GF-D8 (cell line): ENCODE measurements at regions not wholly inside any gene's neighbourhood (a gene's known extent, or its start where the extent isn't known, plus 50 kb on each side); places are given as distances from the start of the nearest gene placed in this dataset.
"Not testable (repeated sequence)": the region's sequence is repeated elsewhere in the genome, so short reads cannot be mapped to it uniquely, and the experiment has no call there.

ENCODE experiments used
- DNase-seq: peaks from one replicate; lab custom pipeline; 2025; lab: John Stamatoyannopoulos, UW

GRCh38 chr2:221915926-221916325 lies 343.8 kb upstream of the EPHA4 start:
- no peak for DNase-seq

DNA sequence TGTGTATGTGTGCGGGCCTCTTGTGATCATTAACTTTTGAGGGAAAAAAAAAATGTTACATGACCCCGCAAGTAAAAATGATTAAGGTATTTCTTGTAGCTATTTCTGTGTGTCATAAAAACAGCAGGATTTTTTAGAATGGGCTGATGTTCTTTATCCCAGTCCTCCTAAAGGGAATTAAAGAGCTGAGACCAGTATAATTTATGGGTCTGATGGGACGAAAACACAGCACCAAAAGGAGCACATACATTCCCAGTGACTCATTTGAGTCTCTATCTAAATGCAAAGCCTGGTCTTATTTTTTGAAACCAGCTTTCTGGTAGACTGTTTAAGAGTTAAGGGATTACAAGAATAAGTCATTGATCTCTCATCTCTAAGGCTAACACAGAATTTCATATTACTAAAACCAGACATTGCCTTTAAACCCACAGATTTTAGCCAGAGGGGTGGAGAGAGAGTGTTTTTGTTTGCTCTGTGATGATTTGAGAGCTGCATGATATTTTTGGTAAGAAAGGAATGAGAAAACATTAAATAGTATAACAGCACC lies 342.3 kb upstream of the EPHA4 start:
- DNase-seq: no peak

- DNase-seq: no peak
These were observed 339.8 kb upstream of the EPHA4 start for GRCh38 chr2:221911890-221912289.

DNA sequence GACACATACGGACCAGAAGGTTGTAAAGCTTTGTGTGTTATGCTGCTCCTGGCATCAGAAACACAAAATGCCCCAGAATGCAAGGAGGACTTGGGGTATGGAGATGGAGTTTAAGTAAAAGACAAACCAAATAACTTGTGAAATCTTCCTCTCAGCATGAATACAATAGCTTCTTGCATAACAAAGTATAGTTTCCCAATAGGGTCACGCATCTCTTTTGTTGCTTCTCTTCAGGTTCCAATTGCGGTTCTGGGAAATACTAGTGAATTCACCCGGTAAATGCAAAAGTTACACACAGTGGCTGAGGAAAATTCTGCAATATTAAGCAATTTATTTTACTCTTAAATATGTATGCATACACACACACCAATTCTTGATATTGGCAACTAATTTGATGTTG lies 339.2 kb upstream of the EPHA4 start:
- no peak for DNase-seq

- DNase-seq: no peak
These were observed 336.4 kb upstream of the EPHA4 start for GRCh38 chr2:221908518-221908917.

- DNase-seq: no peak
These were observed 325.6 kb upstream of the EPHA4 start for GRCh38 chr2:221897718-221898117.

- DNase-seq: no peak
These were observed 324.5 kb upstream of the EPHA4 start for GRCh38 chr2:221896505-221897151.

DNA sequence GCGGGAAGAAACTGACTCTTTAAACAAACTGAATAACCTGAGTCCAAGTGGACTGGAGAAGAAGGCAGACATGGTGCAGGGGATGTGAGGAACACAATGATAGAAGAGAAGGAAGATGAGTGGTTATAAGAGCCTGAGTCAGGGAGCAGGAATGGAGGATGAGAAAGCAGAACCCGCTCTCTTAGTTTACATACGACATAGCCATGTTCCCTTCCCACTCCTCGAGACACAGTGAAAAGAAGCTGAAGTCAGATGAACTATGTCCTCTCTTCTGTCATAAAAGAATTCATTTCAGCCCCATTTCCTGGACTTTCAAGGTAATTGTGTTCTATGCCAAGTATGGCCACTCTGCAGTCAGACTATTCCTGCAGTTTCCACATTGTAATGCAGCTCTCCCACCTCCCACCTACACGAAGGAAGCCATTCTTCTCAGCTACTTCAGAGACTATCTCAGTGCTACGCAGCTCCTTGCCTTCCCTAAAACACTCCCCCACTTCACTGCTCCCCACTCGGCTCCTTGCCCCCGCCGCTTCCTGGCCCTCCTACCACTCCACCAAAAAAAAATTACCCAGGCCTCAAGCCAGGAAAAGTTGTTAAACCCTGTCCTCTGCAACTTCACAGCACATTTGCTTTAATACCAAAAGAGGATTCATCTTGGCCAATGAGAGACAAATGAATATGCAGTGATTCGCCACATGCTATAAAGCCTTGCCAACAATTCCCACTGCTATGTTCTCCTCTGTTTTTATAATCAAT lies 323.4 kb upstream of the EPHA4 start:
- DNase-seq: no peak

DNA sequence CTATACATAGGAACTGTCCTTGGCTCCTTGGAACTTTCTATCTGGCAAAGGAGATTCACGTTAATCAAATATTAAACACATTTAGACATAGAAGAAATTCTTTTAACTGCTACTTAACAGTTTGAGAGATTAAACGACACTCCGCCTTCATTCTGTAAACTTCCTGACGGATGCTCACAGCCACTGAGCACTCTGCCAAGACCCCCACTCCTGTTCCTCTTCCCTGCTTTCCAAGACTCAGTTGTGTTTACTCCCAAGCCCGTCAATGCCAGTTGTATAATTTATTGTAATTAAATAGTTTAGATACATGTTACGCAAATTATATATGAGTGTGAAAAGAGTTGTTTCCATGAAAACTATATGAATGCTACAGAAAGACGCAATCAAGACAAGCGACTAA lies 321.4 kb upstream of the EPHA4 start:
- DNase-seq: no peak

GRCh38 chr2:221892006-221892405 lies 319.9 kb upstream of the EPHA4 start:
- DNase-seq: not testable (repeated sequence)

- DNase-seq: no peak
These were observed 311.9 kb upstream of the EPHA4 start for GRCh38 chr2:221883976-221884375.

DNA sequence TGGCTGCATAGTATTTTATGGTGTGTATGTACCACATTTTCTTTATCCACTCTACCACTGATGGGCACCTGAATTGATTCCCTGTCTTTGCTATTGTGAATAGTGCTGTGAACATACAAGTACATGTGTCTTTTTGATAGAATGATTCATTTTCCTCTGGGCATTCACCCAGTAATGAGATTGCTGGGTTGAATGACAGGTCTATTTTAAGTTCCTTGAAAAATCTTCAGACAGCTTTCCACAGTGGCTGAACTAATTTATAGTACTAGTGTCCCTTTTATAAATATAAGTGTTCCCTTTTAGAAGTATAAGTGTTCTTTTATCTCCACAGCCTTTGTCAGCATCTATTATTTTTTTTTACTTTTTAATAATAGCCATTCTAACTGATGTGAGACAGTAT lies 303.9 kb upstream of the EPHA4 start:
- no peak for DNase-seq

DNA sequence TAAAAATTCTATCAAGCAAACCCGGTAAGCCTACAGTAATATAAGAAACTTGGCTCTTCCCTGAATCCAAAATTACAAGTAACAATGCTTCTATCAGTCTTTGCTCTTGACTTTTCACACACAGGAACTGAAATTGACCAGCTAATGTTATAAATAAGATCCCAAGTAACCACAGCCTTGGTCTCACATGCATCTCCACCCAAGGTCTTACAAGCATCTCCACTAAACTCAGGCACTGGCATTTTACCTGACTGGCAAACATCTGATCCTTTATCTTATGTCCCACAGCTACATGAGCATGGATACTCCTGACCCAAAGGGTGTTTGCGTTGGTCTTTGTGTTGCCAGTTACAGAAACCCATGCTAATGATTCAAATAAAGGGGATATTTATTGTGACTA lies 302.3 kb upstream of the EPHA4 start:
- DNase-seq: no peak

GRCh38 chr2:221857719-221858118 lies 285.6 kb upstream of the EPHA4 start:
- DNase-seq: no peak

- DNase-seq: no peak
These were observed 281.2 kb upstream of the EPHA4 start for GRCh38 chr2:221853297-221853696.

DNA sequence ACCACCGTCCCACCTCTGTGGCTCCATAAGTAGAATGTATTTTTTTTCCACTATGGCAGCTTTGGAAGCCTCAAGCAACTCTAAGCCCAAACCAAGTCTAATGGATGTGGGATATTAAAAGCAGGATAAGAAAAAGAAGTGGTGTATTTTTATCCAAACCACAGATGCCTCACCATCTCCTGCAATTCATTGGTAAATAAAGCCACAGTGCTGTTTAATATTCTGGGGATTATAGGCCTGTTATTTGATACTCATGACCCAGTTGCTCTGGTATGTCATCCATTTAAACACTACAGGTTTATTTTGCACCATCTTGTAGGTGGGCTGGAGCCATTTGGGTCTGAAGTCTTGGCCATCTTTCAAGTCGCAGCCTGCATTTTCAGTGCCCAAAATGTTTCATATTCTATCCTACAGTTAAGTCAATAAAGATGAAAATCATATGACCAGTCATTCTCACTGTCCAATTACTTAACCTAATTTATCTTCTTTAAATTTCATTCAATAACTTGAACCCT lies 279.5 kb upstream of the EPHA4 start:
- DNase-seq: no peak

GRCh38 chr2:221850076-221850475 lies 278.0 kb upstream of the EPHA4 start:
- DNase-seq: no peak

DNA sequence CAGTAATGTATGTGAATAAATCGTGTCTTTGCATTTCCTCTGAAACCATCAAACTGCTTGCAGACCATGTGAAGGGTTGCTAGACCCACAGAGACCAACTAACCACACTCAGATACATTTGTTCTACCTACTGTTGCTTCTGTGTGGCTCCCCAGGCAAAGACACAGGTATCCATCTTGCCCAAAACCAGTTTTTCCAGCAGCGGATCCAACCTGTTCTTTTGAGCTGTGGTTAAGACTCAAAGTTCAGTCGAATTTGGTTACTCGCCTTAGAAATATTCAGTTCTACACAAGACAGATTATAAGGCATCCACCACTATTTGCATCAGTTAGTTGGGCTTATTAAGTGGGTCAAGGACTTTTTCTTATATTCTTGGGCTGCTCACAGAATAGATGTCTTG lies 276.2 kb upstream of the EPHA4 start:
- no peak for DNase-seq

DNA sequence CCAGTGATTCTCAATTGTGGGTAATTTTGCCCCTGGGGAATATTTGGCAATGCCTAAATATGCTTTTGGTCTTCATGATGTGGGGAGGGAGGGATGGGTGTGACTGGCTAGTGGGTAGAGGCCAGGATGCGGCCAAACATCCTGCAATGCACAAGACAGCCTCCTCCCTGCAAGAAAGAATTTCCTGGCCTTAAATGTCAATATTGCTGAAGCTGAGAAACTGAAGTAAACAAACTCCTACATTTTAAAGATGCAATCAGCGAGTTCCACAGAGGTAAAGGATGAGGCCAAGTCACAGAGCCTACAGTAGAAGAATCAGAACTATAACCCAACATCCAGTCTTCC lies 272.9 kb upstream of the EPHA4 start:
- no peak for DNase-seq

- DNase-seq: no peak
These were observed 272.3 kb upstream of the EPHA4 start for GRCh38 chr2:221844212-221845020.

DNA sequence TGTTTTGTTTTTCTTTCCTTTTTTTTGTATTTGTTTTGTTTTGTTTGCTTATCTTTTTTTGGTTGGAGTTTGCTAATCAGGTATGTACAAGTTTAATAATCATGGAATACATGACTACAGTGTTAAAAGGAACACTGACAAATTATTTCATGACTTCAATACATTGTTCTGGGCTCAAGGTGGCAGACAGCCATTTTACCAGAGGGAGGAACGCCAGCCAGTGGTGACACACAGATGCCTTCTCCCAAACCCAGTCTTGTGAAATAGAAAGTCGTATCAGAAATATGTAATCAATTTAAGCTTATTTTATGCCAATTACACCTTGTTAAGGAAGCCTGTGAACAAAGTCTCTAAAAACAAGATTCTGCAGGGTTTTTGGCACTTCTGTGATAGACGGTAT lies 264.0 kb upstream of the EPHA4 start:
- DNase-seq: no peak

DNA sequence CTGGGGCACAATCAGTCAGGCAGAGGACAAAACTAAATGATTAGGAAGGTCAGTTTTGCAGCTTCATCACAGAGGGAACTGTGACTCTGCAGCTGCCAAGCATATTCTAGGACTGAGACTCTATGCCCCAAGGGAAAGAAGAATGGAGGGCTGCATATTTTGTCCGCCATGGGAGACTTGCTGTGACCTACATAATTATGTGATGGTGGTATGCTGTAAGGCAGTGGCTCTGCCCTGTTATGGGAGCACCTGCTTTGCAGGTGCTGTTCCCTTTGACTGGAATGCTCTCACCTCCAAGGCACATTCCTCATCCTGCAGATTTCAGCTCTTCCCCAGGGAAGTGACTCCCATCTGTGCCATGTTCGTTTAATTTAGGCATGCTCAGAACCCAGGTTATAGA lies 261.9 kb upstream of the EPHA4 start:
- no peak for DNase-seq

GRCh38 chr2:221831051-221831450 lies 258.9 kb upstream of the EPHA4 start:
- DNase-seq: no peak
